ENCODE measurements at regions not wholly inside any gene's neighbourhood (a gene's known extent, or its start where the extent isn't known, plus 50 kb on each side); places are given as distances from the start of the nearest gene placed in this dataset.
"Not testable (repeated sequence)": the region's sequence is repeated elsewhere in the genome, so short reads cannot be mapped to it uniquely, and the experiment has no call there.

GRCh38 chr1:143905214-143906179, 66.3 kb downstream of the FAM72C start:
- peak overlapping the region in 6 of 8 donors; percentile 53 to 83 (median 76) for H3K27ac ChIP-seq
- 0 to 25% (median 3%) methylated on average over 1 to 48 of the region's 62 CpGs for WGBS, 5 donors
- TF ChIP-seq POLR2AphosphoS5 (IDR thresholded peaks at IDR 0.05) = peak; percentile 58 to 68 (median 67)
- peak in 1 of 11 experiments; percentile 18 for TF ChIP-seq CTCF (IDR thresholded peaks at IDR 0.05 in 8 of 11, conservative IDR thresholded peaks at IDR 0.05 in 3 of 11)

GRCh38 chr1:143904622-143904979, 67.2 kb downstream of the FAM72C start:
- intact Hi-C loops (cut with DNase I; ENCODE audit: low total_unique reads); H3K9me3 ChIP-seq; DNase-seq; H3K36me3 ChIP-seq; H3K27me3 ChIP-seq (replicated peaks in 1 of 7); H3K4me1 ChIP-seq: not testable (repeated sequence)
- WGBS, 5 donors = 4 to 8% (median 7%) methylated on average over 5 to 9 of the region's 12 CpGs
- Histone ChIP-seq H3K27ac (peak overlapping the region in 5 of 8 donors; percentile 20 to 68 (median 48)), H3K4me3 (peak overlapping the region in 6 of 8 donors; percentile 18 to 64 (median 34))

More at GRCh38 chr1:143905214-143906179, 66.3 kb downstream of the FAM72C start:
- intact Hi-C loops (cut with DNase I; ENCODE audit: low total_unique reads); H3K27me3 ChIP-seq (replicated peaks in 1 of 7); H3K4me1 ChIP-seq; H3K9me3 ChIP-seq; H3K36me3 ChIP-seq: not testable (repeated sequence)
- peak; percentile 80 for DNase-seq
- H3K4me3 ChIP-seq = peak overlapping the region in 7 of 8 donors; percentile 24 to 71 (median 41)

- peak overlapping the region in 5 of 8 donors; percentile 20 to 68 (median 48) for H3K27ac ChIP-seq
- peak; percentile 10 to 68 (median 52) for TF ChIP-seq POLR2AphosphoS5 (IDR thresholded peaks at IDR 0.05)
- peak overlapping the region in 6 of 8 donors; percentile 18 to 64 (median 34) for H3K4me3 ChIP-seq
- peak; percentile 67 for DNase-seq
- H3K4me1 ChIP-seq; H3K9me3 ChIP-seq; H3K36me3 ChIP-seq; intact Hi-C loops (cut with DNase I; ENCODE audit: low total_unique reads); H3K27me3 ChIP-seq (replicated peaks in 1 of 7): not testable (repeated sequence)
- 43 to 78% (median 59%) methylated on average over 11 to 40 of the region's 48 CpGs for WGBS, 5 donors
Observed at GRCh38 chr1:143903899-143904621, 67.7 kb downstream of the FAM72C start.

- H3K4me3 ChIP-seq; intact Hi-C loops (cut with DNase I; ENCODE audit: low total_unique reads): not testable (repeated sequence)
- no CpG with 5 or more reads among the region's 1 CpG for WGBS, 5 donors
Observed at GRCh38 chr1:143896377-143896776, 75.4 kb downstream of the FAM72C start.

GRCh38 chr1:143884932-143885574, 86.7 kb downstream of the FAM72C start:
- H3K9me3 ChIP-seq; intact Hi-C loops (cut with DNase I; ENCODE audit: low total_unique reads); H3K4me1 ChIP-seq; H3K27me3 ChIP-seq (replicated peaks in 1 of 7); H3K36me3 ChIP-seq: not testable (repeated sequence)
- WGBS, 5 donors = 0 to 2% (median 1%) methylated on average over 9 to 32 of the region's 53 CpGs; no CpG with 5 or more reads in 2 of the 5 donors
- H3K4me3 ChIP-seq = peak overlapping the region in 4 of 8 donors; percentile 24 to 63 (median 34)
- peak overlapping the region in 3 of 8 donors; percentile 54 to 74 (median 65) for H3K27ac ChIP-seq
- peak in 2 of 3 donors; percentile 20 to 21 for TF ChIP-seq POLR2AphosphoS5 (IDR thresholded peaks at IDR 0.05)
- TF ChIP-seq CTCF (IDR thresholded peaks at IDR 0.05 in 8 of 11, conservative IDR thresholded peaks at IDR 0.05 in 3 of 11) = peak in 7 of 11 experiments; percentile 31 to 78 (median 64)
- peak; percentile 92 for DNase-seq

More at GRCh38 chr1:143896377-143896776, 75.4 kb downstream of the FAM72C start:
- H3K36me3 ChIP-seq; H3K27me3 ChIP-seq (replicated peaks in 1 of 7); H3K27ac ChIP-seq; H3K9me3 ChIP-seq; DNase-seq; H3K4me1 ChIP-seq: not testable (repeated sequence)
